ENCODE measurements at regions not wholly inside any gene's neighbourhood (a gene's known extent, or its start where the extent isn't known, plus 50 kb on each side); places are given as distances from the start of the nearest gene placed in this dataset.

DNA sequence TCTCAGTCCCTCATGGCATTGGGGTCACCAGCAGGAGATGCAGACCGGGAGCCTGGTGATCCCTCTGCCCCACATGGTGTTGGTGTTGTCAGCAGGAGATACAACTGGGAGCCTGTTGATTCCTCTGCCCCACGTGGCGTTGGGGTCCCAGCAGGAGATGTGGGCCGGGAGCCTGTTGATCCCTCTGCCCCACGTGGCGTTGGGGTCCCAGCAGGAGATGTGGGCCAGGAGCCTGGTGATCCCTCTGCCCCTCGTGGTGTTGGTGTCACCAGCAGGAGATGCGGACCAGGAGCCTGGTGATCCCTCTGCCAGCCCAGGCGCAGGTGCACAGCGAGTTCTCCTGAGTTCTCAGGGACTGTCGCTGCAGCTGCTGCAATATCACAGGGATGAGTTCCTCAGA lies 229.6 kb upstream of the C1orf174 start:
- TF ChIP-seq, protein P1, sequence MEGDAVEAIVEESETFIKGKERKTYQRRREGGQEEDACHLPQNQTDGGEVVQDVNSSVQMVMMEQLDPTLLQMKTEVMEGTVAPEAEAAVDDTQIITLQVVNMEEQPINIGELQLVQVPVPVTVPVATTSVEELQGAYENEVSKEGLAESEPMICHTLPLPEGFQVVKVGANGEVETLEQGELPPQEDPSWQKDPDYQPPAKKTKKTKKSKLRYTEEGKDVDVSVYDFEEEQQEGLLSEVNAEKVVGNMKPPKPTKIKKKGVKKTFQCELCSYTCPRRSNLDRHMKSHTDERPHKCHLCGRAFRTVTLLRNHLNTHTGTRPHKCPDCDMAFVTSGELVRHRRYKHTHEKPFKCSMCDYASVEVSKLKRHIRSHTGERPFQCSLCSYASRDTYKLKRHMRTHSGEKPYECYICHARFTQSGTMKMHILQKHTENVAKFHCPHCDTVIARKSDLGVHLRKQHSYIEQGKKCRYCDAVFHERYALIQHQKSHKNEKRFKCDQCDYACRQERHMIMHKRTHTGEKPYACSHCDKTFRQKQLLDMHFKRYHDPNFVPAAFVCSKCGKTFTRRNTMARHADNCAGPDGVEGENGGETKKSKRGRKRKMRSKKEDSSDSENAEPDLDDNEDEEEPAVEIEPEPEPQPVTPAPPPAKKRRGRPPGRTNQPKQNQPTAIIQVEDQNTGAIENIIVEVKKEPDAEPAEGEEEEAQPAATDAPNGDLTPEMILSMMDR (conservative IDR thresholded peaks at IDR 0.05; ENCODE audit: low read depth, low read length) = no peak
- TF ChIP-seq RAD21 (IDR thresholded peaks at IDR 0.05; ENCODE audit: low read length) (no peak), POLR2A (IDR thresholded peaks at IDR 0.05; ENCODE audit: low read depth, low read length) (no peak), RFX5 (IDR thresholded peaks at IDR 0.05; ENCODE audit: low read depth, low read length) (no peak), MXI1 (IDR thresholded peaks at IDR 0.05; ENCODE audit: borderline replicate concordance, low read depth, low read length) (no peak), CHD1 (IDR thresholded peaks at IDR 0.05; ENCODE audit: low read depth, low read length) (no peak), BHLHE40 (IDR thresholded peaks at IDR 0.05; ENCODE audit: low read depth, low read length) (no peak), ELK1 (IDR thresholded peaks at IDR 0.05; ENCODE audit: borderline replicate concordance, low read depth, low read length) (no peak), SMC3 (IDR thresholded peaks at IDR 0.05; ENCODE audit: low read depth, low read length) (no peak), MAFK (IDR thresholded peaks at IDR 0.05; ENCODE audit: low read depth, low read length) (no peak)
